IMR-90 (cell line): ENCODE measurements at regions not wholly inside any gene's neighbourhood (a gene's known extent, or its start where the extent isn't known, plus 50 kb on each side); places are given as distances from the start of the nearest gene placed in this dataset.

Experiments
- ATAC-seq: fragments of 200-7000 bp; cut with Tn5 transposase; 2 replicates; pipeline ENCODE4 v1.9.1; 2020; ENCODE audit warnings: low read depth, mild to moderate bottlenecking, moderate library complexity
- BruUV-seq: library from RNA; stranded (reverse); fragments of 400-500 nt; replicated peaks from 2 replicates; lab custom pipeline; 2021; lab: Mats Ljungman, UMichigan
- CTCF ChIA-PET: fragments of 300-600 bp; formaldehyde crosslinking; extraction: SDS; loops from one replicate; lab custom pipeline; 2021; ENCODE audit warnings: antibody characterized with exemption; lab: Yijun Ruan, JAX
- POLR2A ChIA-PET: fragments of 300-600 bp; sonication (Branson Sonifier 250); formaldehyde crosslinking; loops from one replicate; lab custom pipeline; 2022; ENCODE audit warnings: antibody characterized with exemption; ENCODE audit not compliant: unreplicated experiment; lab: Charles Lee
- DNase-seq: peaks from one replicate; pipeline ENCODE4 v3.0.0; 2013
- H2AFZ ChIP-seq: replicated peaks from 2 replicates; pipeline ENCODE3; 2013; ENCODE audit warnings: low read length, mild to moderate bottlenecking; ENCODE audit not compliant: poor library complexity
- H2AK5ac ChIP-seq: 2 replicates; pipeline ENCODE4 v1.6.1; 2013; ENCODE audit warnings: low read depth, low read length, inconsistent platforms
- H2AK9ac ChIP-seq: replicated peaks from 2 replicates; pipeline ENCODE3; 2013; ENCODE audit warnings: mild to moderate bottlenecking, low read depth, low read length, moderate library complexity; ENCODE audit not compliant: poor library complexity
- H2BK120ac ChIP-seq: 2 replicates; pipeline ENCODE4 v1.6.1; 2013; ENCODE audit warnings: low read depth, low read length, inconsistent platforms
- H2BK15ac ChIP-seq: 3 replicates; pipeline ENCODE4 v1.6.1; 2013; ENCODE audit warnings: low read depth, low read length, inconsistent platforms
- H2BK20ac ChIP-seq: 2 replicates; pipeline ENCODE4 v1.6.1; 2013; ENCODE audit warnings: low read depth, mild to moderate bottlenecking, inconsistent platforms, low read length, moderate library complexity
- H2BK5ac ChIP-seq: 2 replicates; pipeline ENCODE4 v1.6.1; 2013; ENCODE audit warnings: mild to moderate bottlenecking, low read depth, low read length, inconsistent platforms; ENCODE audit not compliant: poor library complexity, severe bottlenecking
- H3K14ac ChIP-seq: replicated peaks from 2 replicates; pipeline ENCODE4 v1.6.1; 2013; ENCODE audit warnings: low read depth, low read length, inconsistent platforms
- H3K18ac ChIP-seq: 2 replicates; pipeline ENCODE4 v1.6.1; 2013; ENCODE audit warnings: low read depth, low read length, control low read depth
- H3K23ac ChIP-seq: 2 replicates; pipeline ENCODE4 v1.6.1; 2013; ENCODE audit warnings: low read depth, low read length, inconsistent platforms
- H3K27ac ChIP-seq: 2 replicates; pipeline ENCODE4 v1.5.1; 2013; ENCODE audit warnings: mild to moderate bottlenecking, control low read depth, low read length; ENCODE audit not compliant: insufficient read depth
- H3K27me3 ChIP-seq: 2 replicates; pipeline ENCODE4 v1.6.1; 2013; ENCODE audit warnings: low read length; ENCODE audit not compliant: control insufficient read depth, insufficient read depth
- H3K36me3 ChIP-seq: 2 replicates; pipeline ENCODE4 v1.6.1; 2013; ENCODE audit warnings: low read length, mixed read lengths; ENCODE audit not compliant: control insufficient read depth, insufficient read depth
- H3K4ac ChIP-seq: 2 replicates; pipeline ENCODE4 v1.6.1; 2013; ENCODE audit warnings: low read depth, low read length, inconsistent platforms
- H3K4me1 ChIP-seq: 2 replicates; pipeline ENCODE4 v1.6.1; 2013; ENCODE audit warnings: low read length, mixed read lengths; ENCODE audit not compliant: control insufficient read depth, insufficient read depth
- H3K4me2 ChIP-seq: 2 replicates; pipeline ENCODE4 v1.6.1; 2013; ENCODE audit warnings: low read depth, mild to moderate bottlenecking, control low read depth, low read length, moderate library complexity
- H3K4me3 ChIP-seq: 2 replicates; pipeline ENCODE4 v1.5.1; 2013; ENCODE audit warnings: low read depth, mild to moderate bottlenecking, control low read depth, low read length, moderate library complexity; ENCODE audit not compliant: insufficient read depth
- H3K56ac ChIP-seq: 2 replicates; pipeline ENCODE4 v1.6.1; 2013; ENCODE audit warnings: low read length, inconsistent platforms; ENCODE audit not compliant: insufficient read depth; ENCODE audit errors: extremely low read depth
- H3K79me1 ChIP-seq, 2 experiments: 2 replicates each; pipeline ENCODE4 v1.6.1; 2013; ENCODE audit warnings: low read length in 2 of 2, inconsistent platforms in 1 of 2, low read depth in 1 of 2
- H3K9ac ChIP-seq: 2 replicates; pipeline ENCODE4 v1.6.1; 2013; ENCODE audit warnings: low read depth, low read length, control low read depth
- H3K9me1 ChIP-seq: 2 replicates; pipeline ENCODE4 v1.6.1; 2013; ENCODE audit warnings: low read length, inconsistent platforms; ENCODE audit not compliant: insufficient read depth
- H3K9me3 ChIP-seq: 2 replicates; pipeline ENCODE4 v1.6.1; 2013; ENCODE audit warnings: low read length; ENCODE audit not compliant: control insufficient read depth, insufficient read depth
- H4K20me1 ChIP-seq: 2 replicates; pipeline ENCODE4 v1.6.1; 2013; ENCODE audit warnings: low read length, inconsistent platforms; ENCODE audit not compliant: insufficient read depth
- H4K5ac ChIP-seq: 2 replicates; pipeline ENCODE4 v1.6.1; 2013; ENCODE audit warnings: mild to moderate bottlenecking, low read depth, low read length, control low read depth
- H4K8ac ChIP-seq, 2 experiments: 2 replicates each; pipeline ENCODE4 v1.6.1; 2013; ENCODE audit warnings: low read depth in 2 of 2, low read length in 2 of 2, control low read depth in 1 of 2, inconsistent platforms in 1 of 2
- H4K91ac ChIP-seq: 2 replicates; pipeline ENCODE4 v1.6.1; 2013; ENCODE audit warnings: low read depth, low read length, inconsistent platforms; ENCODE audit not compliant: insufficient read depth
- MAZ ChIP-seq: IDR thresholded peaks from 2 replicates; pipeline ENCODE4 v1.6.1; 2012; ENCODE audit warnings: low read depth, mild to moderate bottlenecking, low read length, improper control_type of control experiment, moderate library complexity, borderline replicate concordance
- MXI1 ChIP-seq: IDR thresholded peaks from 2 replicates; pipeline ENCODE4 v1.6.1; 2012; ENCODE audit warnings: low read depth, mild to moderate bottlenecking, low read length, moderate library complexity, borderline replicate concordance
- RAD21 ChIP-seq: IDR thresholded peaks from 2 replicates; pipeline ENCODE4 v1.6.1; 2012; ENCODE audit warnings: low read length, improper control_type of control experiment
- SMC3 ChIP-seq: fragments of 150-350 bp; IDR thresholded peaks from 2 replicates; pipeline ENCODE4 v1.6.1; 2016; ENCODE audit warnings: low read depth, mild to moderate bottlenecking, antibody characterized with exemption, low read length, moderate library complexity
- WGBS, 2 experiments: methylation state at CpG; one replicate each; pipeline versions ENCODE4 v1.1.5 to v1.1.7; 2013; ENCODE audit warnings: missing lambda C conversion rate in 2 of 2; ENCODE audit not compliant: insufficient read length in 1 of 2; ENCODE audit errors: extremely low coverage in 2 of 2; 5-methylcytosine and 5-hydroxymethylcytosine counted together
- dilution Hi-C: fragments of 300-500 bp; cut with HindIII; formaldehyde crosslinking; loops from one replicate; pipeline ENCODE4 v1.14.3; 2018; ENCODE audit warnings: low sequenced_read_pairs; ENCODE audit not compliant: unreplicated experiment
- in situ Hi-C: fragments of 300-500 bp; cut with MboI; formaldehyde crosslinking; loops from 3 replicates; pipeline ENCODE4 v1.14.3; 2019; ENCODE audit warnings: low sequenced_read_pairs, inconsistent platforms, mixed read lengths
- intact Hi-C: fragments of 100-400 bp; cut with micrococcal nuclease; formaldehyde crosslinking; loops from 2 replicates; pipeline ENCODE4 v1.10.0; 2022
- TF ChIP-seq, protein P1 (sequence below): fragments of 150-350 bp; IDR thresholded peaks from 2 replicates; pipeline ENCODE4 v1.6.1; 2016; ENCODE audit warnings: low read depth, mild to moderate bottlenecking, low read length, moderate library complexity, borderline replicate concordance
- TF ChIP-seq, protein P2 (sequence below): fragments of 150-350 bp; IDR thresholded peaks from 2 replicates; pipeline ENCODE4 v1.6.1; 2017; ENCODE audit warnings: mild to moderate bottlenecking, antibody characterized with exemption, low read length, low read depth

GRCh38 chr13:110063490-110064421 lies 243.2 kb downstream of the COL4A1 start (continued):
- no peak for TF ChIP-seq MAZ

- Histone ChIP-seq H4K8ac (no peak overlapping the region), H4K20me1 (no peaks in the 10 kb centered on the region), H3K18ac (no peak overlapping the region), H2BK20ac (no peak overlapping the region), H3K9ac (no peak overlapping the region), H3K4ac (no peak overlapping the region), H4K5ac (no peak overlapping the region), H3K27ac (no peak overlapping the region), H4K91ac (no peak overlapping the region), H2BK15ac (no peak overlapping the region), H3K9me1 (no peaks in the 10 kb centered on the region; the same call in 1 of the 2 replicates), H3K9me3 (no peaks in the 10 kb centered on the region), H2AFZ (no peak overlapping the region), H3K36me3 (no peaks in the 10 kb centered on the region), H3K23ac (no peak overlapping the region), H3K4me3 (no peak overlapping the region), H2AK5ac (no peak overlapping the region), H3K79me1 (no peaks in the 10 kb centered on the region), H3K27me3 (no peaks in the 10 kb centered on the region), H3K14ac (no peak overlapping the region), H3K56ac (no peak overlapping the region), H2BK120ac (no peak overlapping the region), H2AK9ac (no peak overlapping the region), H3K4me2 (no peak overlapping the region), H2BK5ac (no peak overlapping the region), H3K4me1 (peaks cover 2% of the 10 kb centered on the region)
- dilution Hi-C loops (no loop called here), intact Hi-C loops (no loop called here), in situ Hi-C loops (no loop called here)
- no peak for ATAC-seq
- ChIA-PET POLR2A (no interaction called here), CTCF (interaction anchor here (0.5 kb wide), 1 partner anchor 413 kb away, joined by 3 read pairs; no protein-coding TSS in a partner anchor)
- no TSS peak for BruUV-seq
- WGBS, 2 experiments = 92% methylated on average over 7 of the region's 19 CpGs; no CpG with 5 or more reads in 1 of the 2 experiments
- TF ChIP-seq, protein P1, sequence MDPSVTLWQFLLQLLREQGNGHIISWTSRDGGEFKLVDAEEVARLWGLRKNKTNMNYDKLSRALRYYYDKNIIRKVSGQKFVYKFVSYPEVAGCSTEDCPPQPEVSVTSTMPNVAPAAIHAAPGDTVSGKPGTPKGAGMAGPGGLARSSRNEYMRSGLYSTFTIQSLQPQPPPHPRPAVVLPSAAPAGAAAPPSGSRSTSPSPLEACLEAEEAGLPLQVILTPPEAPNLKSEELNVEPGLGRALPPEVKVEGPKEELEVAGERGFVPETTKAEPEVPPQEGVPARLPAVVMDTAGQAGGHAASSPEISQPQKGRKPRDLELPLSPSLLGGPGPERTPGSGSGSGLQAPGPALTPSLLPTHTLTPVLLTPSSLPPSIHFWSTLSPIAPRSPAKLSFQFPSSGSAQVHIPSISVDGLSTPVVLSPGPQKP = no peak
- TF ChIP-seq SMC3 (no peak), RAD21 (no peak), MXI1 (no peak)
- TF ChIP-seq, protein P2, sequence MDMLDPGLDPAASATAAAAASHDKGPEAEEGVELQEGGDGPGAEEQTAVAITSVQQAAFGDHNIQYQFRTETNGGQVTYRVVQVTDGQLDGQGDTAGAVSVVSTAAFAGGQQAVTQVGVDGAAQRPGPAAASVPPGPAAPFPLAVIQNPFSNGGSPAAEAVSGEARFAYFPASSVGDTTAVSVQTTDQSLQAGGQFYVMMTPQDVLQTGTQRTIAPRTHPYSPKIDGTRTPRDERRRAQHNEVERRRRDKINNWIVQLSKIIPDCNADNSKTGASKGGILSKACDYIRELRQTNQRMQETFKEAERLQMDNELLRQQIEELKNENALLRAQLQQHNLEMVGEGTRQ = no peak
- no peak for DNase-seq
Measured at GRCh38 chr13:110062777-110063442, 244.0 kb downstream of the COL4A1 start.
